ENCODE measurements at regions not wholly inside any gene's neighbourhood (a gene's known extent, or its start where the extent isn't known, plus 50 kb on each side); places are given as distances from the start of the nearest gene placed in this dataset.

DNA sequence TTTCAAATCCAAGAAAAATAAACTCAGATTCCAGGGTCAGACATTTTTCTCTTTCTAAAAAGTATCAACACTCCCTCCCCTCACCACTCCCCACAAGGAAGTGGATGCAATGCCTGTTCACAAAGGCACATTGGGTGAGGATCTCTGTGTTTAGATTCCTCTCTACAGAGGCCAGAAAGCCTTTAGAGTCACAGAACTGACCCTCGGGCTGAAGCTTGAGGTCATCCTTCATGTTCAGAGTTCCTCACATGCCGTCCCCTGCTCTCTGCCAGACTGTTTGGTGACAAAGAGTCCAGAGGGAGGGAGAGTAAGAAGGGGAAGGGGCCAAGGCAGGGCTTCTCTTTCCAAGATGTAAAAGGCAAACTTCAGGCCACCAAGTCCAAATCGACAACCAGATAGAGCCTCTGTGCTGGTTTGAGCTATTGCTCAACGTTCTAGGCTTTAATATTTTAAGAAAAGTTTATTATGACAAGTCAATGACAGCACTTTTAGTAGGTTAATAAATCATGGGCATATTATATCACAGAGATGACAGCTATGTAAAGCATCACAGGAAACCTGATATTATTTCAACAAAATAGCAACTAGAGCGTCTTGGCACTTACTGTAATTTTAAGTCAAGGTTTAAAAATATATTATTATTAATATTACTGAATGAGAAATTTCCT, 269.4 kb downstream of the ETAA1 start:
- Histone ChIP-seq H3K36me3 (ENCODE audit: insufficient read depth, low read length, poor library complexity, severe bottlenecking) (no peaks in the 10 kb centered on the region), H3K4me1 (ENCODE audit: insufficient read depth, low read length, poor library complexity, severe bottlenecking) (no peaks in the 10 kb centered on the region), H3K27ac (ENCODE audit: low read depth, low read length, poor library complexity, severe bottlenecking) (no peak overlapping the region), H3K27me3 (replicated peaks; ENCODE audit: insufficient read depth, low read depth, low read length, poor library complexity) (no peaks in the 10 kb centered on the region), H3K9me3 (ENCODE audit: low read depth, low read length, poor library complexity, severe bottlenecking) (no peaks in the 10 kb centered on the region), H3K4me3 (ENCODE audit: low read depth, low read length, poor library complexity, severe bottlenecking) (no peak overlapping the region)
- POLR2A ChIA-PET (ENCODE audit: low non-redundant PET): no interaction called here
- DNase-seq (ENCODE audit: low spot score): no peak
- CTCF ChIA-PET: no interaction called here
- intact Hi-C loops (cut with micrococcal nuclease; ENCODE audit: unreplicated experiment): no loop called here
- BruUV-seq (replicated peaks): no TSS peak
- TF ChIP-seq, protein P1, sequence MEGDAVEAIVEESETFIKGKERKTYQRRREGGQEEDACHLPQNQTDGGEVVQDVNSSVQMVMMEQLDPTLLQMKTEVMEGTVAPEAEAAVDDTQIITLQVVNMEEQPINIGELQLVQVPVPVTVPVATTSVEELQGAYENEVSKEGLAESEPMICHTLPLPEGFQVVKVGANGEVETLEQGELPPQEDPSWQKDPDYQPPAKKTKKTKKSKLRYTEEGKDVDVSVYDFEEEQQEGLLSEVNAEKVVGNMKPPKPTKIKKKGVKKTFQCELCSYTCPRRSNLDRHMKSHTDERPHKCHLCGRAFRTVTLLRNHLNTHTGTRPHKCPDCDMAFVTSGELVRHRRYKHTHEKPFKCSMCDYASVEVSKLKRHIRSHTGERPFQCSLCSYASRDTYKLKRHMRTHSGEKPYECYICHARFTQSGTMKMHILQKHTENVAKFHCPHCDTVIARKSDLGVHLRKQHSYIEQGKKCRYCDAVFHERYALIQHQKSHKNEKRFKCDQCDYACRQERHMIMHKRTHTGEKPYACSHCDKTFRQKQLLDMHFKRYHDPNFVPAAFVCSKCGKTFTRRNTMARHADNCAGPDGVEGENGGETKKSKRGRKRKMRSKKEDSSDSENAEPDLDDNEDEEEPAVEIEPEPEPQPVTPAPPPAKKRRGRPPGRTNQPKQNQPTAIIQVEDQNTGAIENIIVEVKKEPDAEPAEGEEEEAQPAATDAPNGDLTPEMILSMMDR (conservative IDR thresholded peaks at IDR 0.05; ENCODE audit: low read depth, low read length): no peak
- TF ChIP-seq EZH2 (IDR thresholded peaks at IDR 0.05; ENCODE audit: borderline replicate concordance, low read depth, low read length, poor library complexity, severe bottlenecking): no peak

GRCh38 chr2:67667054-67667908, 270.1 kb downstream of the ETAA1 start:
- POLR2A ChIA-PET (ENCODE audit: low non-redundant PET): no interaction called here
- H3K9me3 ChIP-seq (ENCODE audit: low read depth, low read length, poor library complexity, severe bottlenecking): no peaks in the 10 kb centered on the region
- H3K27ac ChIP-seq (ENCODE audit: low read depth, low read length, poor library complexity, severe bottlenecking): no peak overlapping the region
- no peak overlapping the region for H3K4me3 ChIP-seq (ENCODE audit: low read depth, low read length, poor library complexity, severe bottlenecking)
- CTCF ChIA-PET: no interaction called here
- TF ChIP-seq, protein P1 (conservative IDR thresholded peaks at IDR 0.05; ENCODE audit: low read depth, low read length): no peak
- no peak for TF ChIP-seq EZH2 (IDR thresholded peaks at IDR 0.05; ENCODE audit: borderline replicate concordance, low read depth, low read length, poor library complexity, severe bottlenecking)
- no peaks in the 10 kb centered on the region for H3K36me3 ChIP-seq (ENCODE audit: insufficient read depth, low read length, poor library complexity, severe bottlenecking)
- intact Hi-C loops (cut with micrococcal nuclease; ENCODE audit: unreplicated experiment): no loop called here
- no peak for DNase-seq (ENCODE audit: low spot score)
- H3K27me3 ChIP-seq (replicated peaks; ENCODE audit: insufficient read depth, low read depth, low read length, poor library complexity): no peaks in the 10 kb centered on the region
- BruUV-seq (replicated peaks): no TSS peak
- no peaks in the 10 kb centered on the region for H3K4me1 ChIP-seq (ENCODE audit: insufficient read depth, low read length, poor library complexity, severe bottlenecking)

DNA sequence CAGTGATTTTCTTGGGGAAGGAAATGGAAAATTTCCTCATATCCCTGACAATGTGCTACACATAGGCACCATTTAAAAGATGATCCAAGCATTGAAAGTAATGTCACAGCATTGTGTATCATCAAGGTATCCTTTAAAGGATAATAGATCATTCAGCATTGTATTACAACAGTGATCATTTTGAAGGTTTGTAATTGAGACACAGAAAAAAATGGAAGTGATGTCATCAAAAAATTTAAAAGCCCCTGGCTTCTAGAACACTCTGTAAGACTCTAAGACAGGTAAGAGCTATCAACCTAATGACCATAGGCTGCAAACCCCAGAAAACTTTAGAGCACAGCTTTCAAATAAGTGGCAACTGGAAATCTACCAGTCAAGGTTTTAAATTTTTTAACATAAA, 271.4 kb downstream of the ETAA1 start:
- H3K4me1 ChIP-seq (ENCODE audit: insufficient read depth, low read length, poor library complexity, severe bottlenecking): no peaks in the 10 kb centered on the region
- H3K27me3 ChIP-seq (replicated peaks; ENCODE audit: insufficient read depth, low read depth, low read length, poor library complexity): no peaks in the 10 kb centered on the region
- intact Hi-C loops (cut with micrococcal nuclease; ENCODE audit: unreplicated experiment): no loop called here
- H3K4me3 ChIP-seq (ENCODE audit: low read depth, low read length, poor library complexity, severe bottlenecking): no peak overlapping the region
- no TSS peak for BruUV-seq (replicated peaks)
- no peak for DNase-seq (ENCODE audit: low spot score)
- H3K27ac ChIP-seq (ENCODE audit: low read depth, low read length, poor library complexity, severe bottlenecking): no peak overlapping the region
- H3K9me3 ChIP-seq (ENCODE audit: low read depth, low read length, poor library complexity, severe bottlenecking): no peaks in the 10 kb centered on the region
- CTCF ChIA-PET: no interaction called here
- TF ChIP-seq, protein P1 (conservative IDR thresholded peaks at IDR 0.05; ENCODE audit: low read depth, low read length): no peak
- TF ChIP-seq EZH2 (IDR thresholded peaks at IDR 0.05; ENCODE audit: borderline replicate concordance, low read depth, low read length, poor library complexity, severe bottlenecking): no peak
- H3K36me3 ChIP-seq (ENCODE audit: insufficient read depth, low read length, poor library complexity, severe bottlenecking): no peaks in the 10 kb centered on the region
- POLR2A ChIA-PET (ENCODE audit: low non-redundant PET): no interaction called here
